Sciatic nerve (tissue), 1 donor: ENCODE measurements at regions not wholly inside any gene's neighbourhood (a gene's known extent, or its start where the extent isn't known, plus 50 kb on each side); places are given as distances from the start of the nearest gene placed in this dataset. TPM values are rescaled to one million over a fixed set of nuclear protein-coding genes. Genes with fewer than 3 reads are reported as not detected.

Source experiments
- microRNA-seq: library from miRNA; unstranded; fragments of <30 nt; microRNA quantifications from one replicate; pipeline ENCODE4 v1.2.0, GENCODE V29; 2020
- donor health status: DM: no; HTN: no; CAD: no.

Small RNA genes in the stretch of these regions (microRNA-seq; reads per million reads assigned to microRNA genes)
- gene MIR4771-1 = not detected
